GM18858 (cell line): ENCODE measurements at regions not wholly inside any gene's neighbourhood (a gene's known extent, or its start where the extent isn't known, plus 50 kb on each side); places are given as distances from the start of the nearest gene placed in this dataset.
"Not testable (repeated sequence)": the region's sequence is repeated elsewhere in the genome, so short reads cannot be mapped to it uniquely, and the experiment has no call there.

Experiments used
- ATAC-seq: cut with Tn5 transposase; IDR thresholded peaks from one replicate; pipeline ENCODE4 v1.9.1; 2021; ENCODE audit not compliant: unreplicated experiment

DNA sequence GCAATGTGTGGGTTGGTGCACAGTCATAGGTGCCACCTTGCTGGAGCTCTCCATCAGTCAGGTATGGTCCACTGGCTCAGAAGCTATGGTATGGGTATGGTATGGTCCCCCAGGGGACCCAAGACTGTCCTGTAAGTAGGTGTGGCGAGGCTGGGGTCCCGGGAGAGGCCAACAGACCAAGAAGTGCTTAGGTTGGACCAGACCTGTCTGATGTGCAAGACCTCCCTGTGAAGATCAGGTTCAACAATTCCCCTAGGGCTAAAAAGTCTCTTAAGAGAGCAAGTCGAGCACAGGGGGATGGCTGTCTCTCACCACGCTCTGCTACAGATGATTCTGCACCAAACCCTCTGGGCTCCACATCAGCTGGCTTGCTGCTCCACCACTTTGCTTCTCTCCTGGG is 1145.0 kb downstream of the RPA4 start:
- ATAC-seq: no peak

DNA sequence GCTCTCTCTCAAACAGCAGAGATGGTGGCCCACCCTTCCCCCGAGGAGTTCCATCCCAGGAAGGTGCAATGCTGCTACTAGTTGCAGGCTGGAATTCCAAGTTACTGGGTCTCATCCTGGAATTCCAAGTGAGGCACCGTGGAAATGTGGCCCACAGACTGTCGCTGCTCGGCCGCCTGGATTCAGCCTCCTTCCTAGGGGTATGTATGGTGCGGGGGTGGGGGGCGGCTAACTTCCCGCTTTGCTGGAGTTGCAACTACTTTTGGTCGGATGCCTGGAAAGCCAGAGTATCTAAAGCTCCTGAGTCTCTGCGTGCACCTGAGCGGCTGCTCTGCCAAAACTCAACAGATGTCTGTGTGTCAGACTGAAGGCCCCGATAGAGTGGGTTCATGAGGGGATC is 1146.2 kb downstream of the RPA4 start:
- ATAC-seq: no peak

- ATAC-seq: no peak
Observed at GRCh38 chrX:98057176-98057575, 1173.5 kb downstream of the RPA4 start.

DNA sequence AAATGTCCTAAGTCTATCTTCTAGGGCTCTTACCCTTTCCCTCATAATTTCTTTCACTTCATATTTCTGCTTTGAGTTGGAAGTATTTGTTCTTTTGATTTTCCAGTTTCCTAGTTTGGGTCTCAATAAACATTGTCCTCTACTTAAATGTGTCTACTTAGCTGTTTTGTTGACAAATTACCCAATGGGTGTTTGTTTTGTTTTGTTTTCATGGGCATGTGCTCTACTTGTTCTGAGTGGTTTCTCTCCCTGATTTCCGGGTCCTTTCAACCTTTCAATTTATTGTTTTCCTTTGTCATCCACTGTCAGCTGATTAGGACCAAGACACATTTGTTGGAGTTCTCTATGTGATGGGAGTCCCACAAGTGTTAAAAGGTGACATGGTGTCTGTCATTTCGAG is 1181.4 kb downstream of the RPA4 start:
- no peak for ATAC-seq

- no peak for ATAC-seq
Observed at GRCh38 chrX:98067611-98068010, 1183.9 kb downstream of the RPA4 start.

GRCh38 chrX:98068024-98068580 is 1184.4 kb downstream of the RPA4 start:
- no peak for ATAC-seq

DNA sequence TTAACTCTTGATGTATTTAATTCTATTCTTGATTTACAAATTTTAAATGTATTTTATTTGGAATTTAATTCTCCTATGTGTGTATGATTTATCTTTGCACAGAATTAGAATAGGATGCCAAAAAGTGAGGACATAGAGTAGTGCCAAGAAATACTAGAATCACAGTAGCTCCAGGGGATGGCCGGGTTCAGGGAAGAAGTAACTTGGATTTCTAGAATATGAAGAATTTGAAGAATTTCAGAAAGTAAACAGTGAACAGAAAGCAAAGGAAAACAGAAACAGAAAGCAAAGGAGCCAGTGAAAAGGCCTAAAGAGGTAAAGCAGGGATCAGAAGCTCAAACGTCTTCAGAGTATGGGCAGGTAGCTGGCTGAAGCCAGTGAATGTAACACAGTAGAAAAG is 1187.6 kb downstream of the RPA4 start:
- no peak for ATAC-seq

DNA sequence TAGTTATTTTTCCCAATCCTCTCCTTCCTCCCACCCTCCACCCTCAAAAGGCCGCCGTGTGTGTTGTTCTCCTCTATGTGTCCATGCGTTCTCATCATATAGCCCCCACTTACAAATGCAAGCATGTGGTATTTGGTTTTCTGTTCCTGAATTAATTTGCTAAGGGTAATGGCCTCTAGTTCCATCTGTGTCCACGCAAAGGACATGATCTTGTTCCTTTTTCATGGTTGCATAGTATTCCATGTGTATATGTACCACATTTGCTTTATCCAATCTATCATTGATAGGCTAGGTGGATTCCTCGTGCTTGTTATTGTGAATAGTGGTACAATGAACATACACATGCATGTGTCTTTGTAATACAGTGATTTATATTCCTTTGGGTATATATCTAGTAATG is 1193.7 kb downstream of the RPA4 start:
- no peak for ATAC-seq

DNA sequence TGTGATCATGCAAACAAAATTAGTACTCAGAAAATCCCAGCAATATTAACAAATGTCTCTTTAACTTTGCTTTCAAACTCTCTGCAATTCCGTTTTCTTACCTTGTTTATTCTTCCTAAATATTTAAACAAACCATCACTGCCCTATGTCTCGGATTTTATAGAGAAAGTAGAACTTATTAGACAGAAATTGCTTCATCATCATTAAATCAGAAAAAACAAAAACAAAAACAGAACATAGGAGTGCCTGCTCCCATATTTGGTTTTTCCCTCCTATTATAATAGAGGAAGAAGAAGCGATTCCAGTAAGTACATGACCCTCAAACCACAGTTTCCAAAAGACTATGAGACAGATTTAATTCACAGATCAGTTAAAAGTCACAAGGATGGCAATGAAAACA is 1228.0 kb downstream of the RPA4 start:
- no peak for ATAC-seq

DNA sequence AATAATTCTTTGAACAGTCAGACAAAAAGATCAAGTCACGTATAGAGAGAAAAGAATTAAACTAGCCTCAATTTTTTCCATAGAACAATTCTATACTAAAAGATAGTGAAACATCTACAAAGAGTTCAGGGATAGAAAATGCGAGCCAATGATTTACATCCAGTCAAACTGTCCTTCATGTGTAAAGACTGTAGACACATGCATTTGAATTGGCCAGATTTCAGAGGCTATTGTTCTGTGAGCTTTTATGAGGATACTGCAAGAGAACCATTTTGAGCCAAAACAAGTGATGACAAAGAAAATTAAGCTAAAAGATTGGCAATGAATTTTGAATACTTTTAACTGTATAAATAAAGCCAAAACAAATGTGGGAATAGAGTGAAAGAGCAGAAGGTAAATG is 1230.3 kb downstream of the RPA4 start:
- ATAC-seq: no peak

- ATAC-seq: no peak
Observed at GRCh38 chrX:98141466-98141865, 1257.8 kb downstream of the RPA4 start.

DNA sequence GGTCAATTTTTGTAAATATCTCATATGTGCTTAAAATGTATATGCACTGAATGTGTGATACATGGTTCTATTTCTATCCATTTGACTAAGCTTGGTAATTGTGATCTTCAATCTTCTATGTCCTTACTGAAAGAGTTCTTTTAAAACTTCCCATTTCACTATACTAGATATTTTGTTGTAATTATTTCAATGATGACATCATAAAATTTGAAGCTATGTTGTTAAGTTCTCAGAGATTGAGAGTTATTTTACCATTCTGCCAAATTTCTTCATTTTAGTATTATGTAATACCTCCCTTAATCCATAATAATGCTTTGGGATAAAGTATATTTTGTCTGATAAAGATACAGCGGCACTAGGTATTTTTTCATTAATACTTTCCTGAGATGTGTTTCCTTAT is 1307.3 kb downstream of the RPA4 start:
- no peak for ATAC-seq

DNA sequence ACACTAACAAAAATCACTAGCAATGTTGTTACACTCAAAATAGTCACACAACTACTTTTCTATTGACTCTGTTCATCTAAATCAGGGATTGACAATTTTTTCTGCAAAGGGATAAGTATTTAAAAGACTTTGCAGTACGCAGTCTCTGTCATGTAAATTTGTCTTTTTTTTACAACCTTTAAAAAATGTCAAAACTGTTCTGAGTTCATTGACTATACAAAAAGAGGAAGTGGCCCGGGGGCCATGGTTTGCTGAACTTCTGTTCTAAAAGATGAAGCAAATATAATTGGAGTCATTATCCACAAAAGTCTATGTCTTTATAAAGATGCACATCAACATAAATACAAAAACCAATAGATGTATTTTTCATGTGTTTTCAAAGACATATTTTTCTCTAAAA is 1310.3 kb downstream of the RPA4 start:
- ATAC-seq: no peak

DNA sequence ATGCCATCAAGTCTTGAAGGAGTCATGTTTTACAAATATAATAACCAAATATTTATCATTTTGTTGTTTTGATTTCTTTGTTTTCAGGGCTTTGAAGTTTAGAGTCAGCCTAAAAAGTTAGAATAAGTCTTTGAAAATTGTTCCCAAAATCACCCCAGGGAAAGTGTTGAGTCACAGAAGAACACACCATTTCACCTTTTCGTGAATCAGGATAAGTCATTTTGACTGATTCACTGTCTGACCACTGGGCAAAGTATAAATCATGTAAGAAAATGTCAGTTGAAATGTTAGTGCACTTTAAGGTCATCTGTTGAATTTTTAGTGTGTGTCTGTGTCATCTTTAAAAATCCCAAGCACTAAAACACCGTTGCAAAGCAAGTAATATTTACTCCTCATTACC is 1320.1 kb downstream of the RPA4 start:
- ATAC-seq: no peak

GRCh38 chrX:98207947-98208346 is 1324.2 kb downstream of the RPA4 start:
- ATAC-seq: no peak

GRCh38 chrX:98231003-98231402 is 1347.3 kb downstream of the RPA4 start:
- no peak for ATAC-seq

DNA sequence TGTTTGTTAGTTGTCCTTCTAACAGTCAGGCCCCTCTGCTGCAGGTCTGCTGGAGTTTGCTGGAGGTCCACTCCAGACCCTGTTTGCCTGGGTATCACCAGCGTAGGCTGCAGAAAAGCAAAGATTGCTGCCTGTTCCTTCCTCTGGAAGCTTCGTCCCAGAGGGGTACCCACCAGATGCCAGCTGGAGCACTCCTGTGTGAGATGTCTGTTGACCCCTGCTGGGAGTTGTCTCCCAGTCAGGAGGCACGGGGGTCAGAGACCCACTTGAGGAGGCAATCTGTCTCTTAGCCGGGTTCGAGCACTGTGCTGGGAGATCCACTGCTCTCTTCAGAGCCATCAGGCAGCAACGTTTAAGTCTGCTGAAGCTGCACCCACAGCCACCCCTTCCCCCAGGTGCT is 1356.4 kb downstream of the RPA4 start:
- not testable (repeated sequence) for ATAC-seq

- ATAC-seq: no peak
Observed at GRCh38 chrX:98263135-98263534, 1379.4 kb downstream of the RPA4 start.

DNA sequence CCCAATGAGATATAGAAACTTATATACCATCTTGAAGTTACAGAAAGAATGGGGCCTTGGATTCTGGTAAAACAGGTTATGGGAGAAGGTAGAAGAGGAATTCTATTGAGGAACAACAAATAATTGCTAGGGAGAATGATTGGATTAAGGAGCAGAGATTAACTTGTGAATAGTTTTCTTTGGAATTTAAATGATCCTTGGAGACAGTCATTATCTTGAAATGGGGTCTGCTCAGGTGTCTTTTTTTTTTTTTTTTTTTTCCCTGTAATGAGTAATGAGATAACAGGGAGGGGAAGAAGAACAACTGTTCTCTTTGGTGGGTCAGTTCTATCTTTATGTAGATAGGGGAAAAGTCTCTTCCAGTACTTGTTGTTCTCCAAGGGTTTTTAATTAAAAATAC is 1406.0 kb downstream of the RPA4 start:
- ATAC-seq: no peak

DNA sequence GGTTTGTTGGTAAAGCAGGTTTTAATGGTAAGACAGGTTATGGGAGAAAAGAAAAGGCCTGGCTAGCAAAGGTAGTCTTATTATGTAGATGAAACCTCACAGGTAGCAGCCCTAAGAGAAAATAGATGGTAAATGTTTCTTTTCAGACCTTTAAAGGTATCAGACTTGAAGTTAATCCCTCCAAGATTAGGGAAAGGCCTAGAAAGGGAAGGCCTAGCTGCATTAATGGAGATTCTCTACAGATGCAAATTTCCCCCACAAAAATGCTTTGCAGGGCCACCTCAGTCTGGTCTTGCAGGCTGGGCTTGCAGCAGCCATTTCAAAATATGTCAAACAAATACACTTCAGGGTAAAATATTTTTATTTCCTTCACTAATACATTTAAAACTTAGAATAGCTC is 1410.6 kb downstream of the RPA4 start:
- ATAC-seq: no peak

DNA sequence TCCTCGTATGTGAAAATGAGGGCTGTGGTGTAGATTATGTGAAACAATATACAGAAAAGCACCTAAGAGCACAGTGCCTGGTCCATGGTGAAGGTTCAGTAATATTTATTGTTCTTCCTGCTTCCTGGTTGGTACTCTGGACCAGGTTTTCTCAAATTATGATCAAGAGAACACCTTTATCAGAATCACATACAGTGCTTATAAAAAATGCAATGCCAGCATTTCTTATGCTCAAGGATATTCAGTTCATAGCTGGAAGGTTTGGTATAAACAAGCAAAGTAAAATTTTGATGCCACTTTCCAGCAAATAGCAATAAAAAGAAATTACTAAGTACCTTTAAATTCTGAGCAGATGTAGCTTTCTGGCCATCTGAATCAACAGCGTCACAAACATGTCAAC is 1412.4 kb downstream of the RPA4 start:
- ATAC-seq: no peak

DNA sequence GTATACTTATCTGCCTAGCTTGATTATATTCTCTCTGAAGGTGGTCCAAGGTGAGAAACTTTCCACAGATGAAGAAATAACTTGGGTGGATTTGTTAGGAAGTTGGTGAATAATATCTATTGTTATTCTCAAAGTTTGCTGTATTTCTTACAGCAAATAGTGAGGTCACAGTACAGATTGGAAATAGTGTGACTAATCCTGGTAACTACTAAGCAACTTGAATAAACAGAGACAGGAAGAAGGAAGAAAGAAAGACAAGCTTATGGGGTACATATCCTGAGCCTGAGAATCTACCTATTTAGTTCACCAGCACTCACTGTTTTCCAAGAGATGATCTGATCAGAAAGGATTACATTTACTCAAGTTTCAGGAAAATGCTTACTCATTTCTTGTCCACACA is 1416.1 kb downstream of the RPA4 start:
- ATAC-seq: no peak

DNA sequence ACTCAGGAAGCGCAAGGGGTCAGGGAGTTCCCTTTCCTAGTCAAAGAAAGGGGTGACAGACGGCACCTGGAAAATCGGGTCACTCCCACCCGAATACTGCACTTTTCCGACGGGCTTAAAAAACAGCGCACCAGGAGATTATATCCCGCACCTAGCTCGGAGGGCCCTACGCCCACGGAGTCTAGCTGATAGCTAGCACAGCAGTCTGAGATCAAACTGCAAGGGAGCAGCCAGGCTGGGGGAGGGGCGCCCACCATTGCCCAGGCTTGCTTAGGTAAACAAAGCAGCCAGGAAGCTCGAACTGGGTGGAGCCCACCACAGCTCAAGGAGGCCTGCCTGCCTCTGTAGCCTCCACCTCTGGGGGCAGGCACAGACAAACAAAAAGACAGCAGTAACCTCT is 1416.8 kb downstream of the RPA4 start:
- ATAC-seq: not testable (repeated sequence)

GRCh38 chrX:98331407-98331806 is 1447.7 kb downstream of the RPA4 start:
- no peak for ATAC-seq
